Hippocampal formation (tissue), 2 donors: ENCODE measurements at regions not wholly inside any gene's neighbourhood (a gene's known extent, or its start where the extent isn't known, plus 50 kb on each side); places are given as distances from the start of the nearest gene placed in this dataset.

Experiments
- DNase-seq, 2 donors: peaks; one replicate each; lab custom pipeline; 2025; lab: John Stamatoyannopoulos, UW

DNA sequence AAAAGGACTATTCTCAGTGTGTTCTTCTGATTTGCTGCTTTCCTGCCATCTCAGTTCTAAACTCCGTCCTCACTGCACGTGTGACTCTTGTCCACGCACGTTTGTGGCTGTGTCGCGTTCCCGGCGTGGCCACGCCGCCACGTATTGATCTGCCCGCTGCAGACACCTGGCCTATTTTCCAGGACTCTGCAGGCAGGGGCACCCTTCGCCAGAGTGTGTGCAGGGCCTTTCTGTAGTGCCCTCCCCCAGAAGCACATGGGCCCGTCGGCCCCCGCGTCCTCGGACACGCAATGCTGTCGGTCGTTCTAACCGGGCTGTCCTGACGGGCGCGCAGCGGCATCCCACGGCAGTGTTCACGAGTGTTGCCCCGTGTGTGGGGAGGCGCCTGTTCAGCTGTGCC lies 87.6 kb downstream of the YTHDF1 start:
- DNase-seq, result no peak

DNA sequence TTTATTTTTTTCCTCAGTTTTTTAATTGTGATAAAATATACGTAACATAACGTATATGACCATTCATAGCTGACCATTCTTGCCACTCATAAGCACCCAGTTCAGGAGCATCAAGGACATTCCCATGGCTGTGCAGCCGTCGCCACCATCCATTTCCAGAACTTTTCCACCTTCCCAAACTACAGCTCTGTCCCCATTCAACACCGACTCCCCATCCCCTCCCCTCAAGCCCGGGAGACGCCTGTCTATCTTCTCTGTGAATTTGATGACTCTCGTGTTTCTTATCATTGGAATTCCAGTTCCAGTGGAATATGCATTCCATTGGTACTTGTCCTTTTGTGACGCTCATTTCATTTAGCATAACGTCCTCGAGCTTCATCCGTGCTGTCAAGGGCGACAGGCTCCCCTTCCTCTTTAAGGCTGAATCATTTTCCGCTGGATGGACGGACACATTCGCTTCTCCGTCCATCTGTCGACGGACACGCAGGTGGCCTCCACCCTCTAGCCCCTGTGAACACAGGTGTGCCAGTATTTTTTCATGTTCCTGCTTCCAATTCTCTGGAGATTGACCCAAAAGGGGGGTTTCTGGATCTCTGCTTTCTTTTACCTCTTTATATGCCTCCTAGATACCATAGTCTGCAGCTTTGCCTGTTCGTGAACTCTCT lies 88.1 kb downstream of the YTHDF1 start:
- DNase-seq, result no peak

DNA sequence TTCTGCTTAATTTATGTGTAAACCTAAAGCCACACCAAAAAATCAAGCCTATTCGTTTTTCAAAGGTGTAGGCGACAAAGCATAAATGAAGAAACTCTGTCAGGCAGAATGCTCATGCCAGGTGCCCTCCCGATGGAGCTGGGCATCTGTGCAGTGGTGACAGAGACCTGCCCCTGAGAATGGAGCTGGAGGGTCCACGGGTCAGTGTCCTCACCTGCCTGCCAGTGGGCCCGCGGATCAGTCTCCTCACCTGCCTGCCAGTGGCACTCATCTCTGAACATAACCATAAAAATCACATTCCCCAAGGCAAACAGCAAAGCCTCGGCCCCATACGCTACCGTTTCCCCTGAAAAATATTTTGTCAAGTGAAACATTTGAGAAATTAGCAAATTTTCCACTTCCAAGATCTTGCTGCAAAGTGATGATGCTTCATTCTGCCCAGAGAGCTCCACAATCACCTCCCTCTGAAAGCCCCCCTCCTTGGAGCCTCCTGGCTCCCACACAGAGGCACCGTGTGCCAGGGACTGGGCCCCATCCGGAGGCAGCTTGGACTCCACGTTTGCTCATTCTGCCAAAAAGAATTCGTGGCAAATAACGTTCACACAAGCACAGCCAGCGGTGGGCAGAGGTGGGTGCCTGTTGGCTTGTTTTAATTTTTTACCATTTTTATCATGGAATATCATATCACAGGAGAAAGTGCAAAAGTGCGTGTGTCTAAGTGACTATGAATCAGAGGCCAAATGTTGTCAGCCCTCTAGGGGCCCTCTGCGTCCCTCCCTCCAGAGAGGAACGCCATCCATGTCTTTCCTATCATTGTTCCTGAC lies 88.8 kb downstream of the YTHDF1 start:
- DNase-seq, result no peak

DNA sequence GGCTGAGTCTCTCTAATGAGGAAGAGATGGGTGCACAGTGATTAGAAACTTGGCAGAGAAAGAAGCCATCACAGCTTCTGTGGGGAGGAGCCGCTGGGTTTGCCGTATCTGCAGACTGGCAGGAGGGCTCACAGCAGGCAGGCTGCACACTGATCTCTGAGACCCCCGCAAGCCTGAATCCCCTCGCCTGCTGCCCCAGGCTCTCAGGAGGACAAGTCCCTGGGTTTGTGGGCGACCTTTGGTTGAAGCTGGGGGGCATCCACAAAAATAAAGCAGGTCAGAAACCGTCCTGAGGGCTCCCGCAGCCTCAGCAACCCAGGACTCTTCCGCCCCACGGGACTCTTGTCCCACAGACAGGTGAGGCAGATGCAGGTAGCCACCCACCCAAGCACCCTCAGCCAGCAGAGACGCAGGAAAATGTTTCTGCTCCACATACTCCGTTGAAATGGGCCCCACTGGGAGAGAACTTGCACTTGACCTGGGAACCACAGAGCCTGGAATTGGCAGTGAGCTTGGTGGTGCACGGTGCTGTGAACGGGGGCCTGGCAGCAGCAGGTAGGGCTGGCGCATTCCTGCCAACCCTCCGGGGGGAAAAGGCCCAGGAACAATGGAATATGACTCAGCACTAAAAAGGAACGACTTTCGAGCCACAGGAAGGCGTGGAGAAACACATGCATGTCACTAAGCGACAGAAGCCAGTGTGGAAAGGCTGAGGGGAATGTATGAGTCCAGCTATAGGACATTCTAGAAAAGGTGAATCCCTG lies 89.9 kb downstream of the YTHDF1 start:
- DNase-seq, result no peak

DNA sequence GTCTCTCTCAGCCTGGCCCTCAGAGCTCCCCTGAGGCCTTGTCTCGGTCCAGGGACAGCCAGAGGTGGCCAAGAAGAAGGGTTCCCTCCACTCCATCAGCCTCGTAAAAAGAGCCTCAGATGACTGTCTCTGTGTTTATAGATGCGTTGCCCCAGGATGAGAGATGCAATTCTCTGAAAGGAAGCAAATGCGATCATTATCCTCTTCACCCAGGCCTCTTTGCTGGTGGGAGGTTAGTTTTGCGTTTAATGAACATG lies 90.4 kb downstream of the YTHDF1 start:
- DNase-seq, result no peak

DNA sequence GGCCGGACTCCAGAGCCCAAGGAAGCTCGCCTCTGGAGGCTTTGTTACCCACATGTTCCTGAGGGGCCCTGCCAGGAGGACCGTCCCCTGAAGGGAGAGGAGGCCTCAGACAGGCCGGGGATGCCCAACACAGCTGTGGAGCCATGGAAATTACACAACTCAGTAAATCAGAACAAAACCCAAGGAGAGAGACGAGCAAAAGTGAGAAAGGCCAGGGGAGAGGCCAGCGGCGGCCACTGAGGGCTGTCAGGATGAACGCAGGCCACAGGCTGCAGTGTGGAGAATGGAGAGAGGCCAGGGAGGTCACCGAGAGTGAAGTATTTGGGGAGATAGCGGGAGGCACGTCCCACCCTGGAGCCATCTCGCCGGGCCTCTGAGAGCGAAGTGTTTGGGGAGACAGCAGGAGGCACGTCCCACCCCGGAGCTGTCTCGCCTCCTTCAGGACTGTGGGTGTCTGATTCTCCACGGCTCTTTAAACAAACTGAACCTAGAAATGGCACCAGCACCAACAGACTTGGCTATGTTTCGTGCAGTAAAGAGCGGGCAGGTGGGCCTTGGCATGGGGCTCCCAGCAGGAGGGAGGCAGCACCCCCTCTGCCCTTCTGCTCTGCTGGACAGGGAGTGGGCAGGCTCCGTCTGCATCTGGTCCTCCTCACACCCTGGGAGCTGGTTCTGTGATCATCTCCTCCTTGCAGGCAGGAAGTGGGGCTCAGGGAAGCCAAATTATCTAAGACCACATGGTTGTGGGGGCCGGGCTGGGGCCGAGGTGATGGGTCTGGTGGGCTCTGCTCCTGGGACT lies 91.0 kb downstream of the YTHDF1 start:
- DNase-seq, result no peak

DNA sequence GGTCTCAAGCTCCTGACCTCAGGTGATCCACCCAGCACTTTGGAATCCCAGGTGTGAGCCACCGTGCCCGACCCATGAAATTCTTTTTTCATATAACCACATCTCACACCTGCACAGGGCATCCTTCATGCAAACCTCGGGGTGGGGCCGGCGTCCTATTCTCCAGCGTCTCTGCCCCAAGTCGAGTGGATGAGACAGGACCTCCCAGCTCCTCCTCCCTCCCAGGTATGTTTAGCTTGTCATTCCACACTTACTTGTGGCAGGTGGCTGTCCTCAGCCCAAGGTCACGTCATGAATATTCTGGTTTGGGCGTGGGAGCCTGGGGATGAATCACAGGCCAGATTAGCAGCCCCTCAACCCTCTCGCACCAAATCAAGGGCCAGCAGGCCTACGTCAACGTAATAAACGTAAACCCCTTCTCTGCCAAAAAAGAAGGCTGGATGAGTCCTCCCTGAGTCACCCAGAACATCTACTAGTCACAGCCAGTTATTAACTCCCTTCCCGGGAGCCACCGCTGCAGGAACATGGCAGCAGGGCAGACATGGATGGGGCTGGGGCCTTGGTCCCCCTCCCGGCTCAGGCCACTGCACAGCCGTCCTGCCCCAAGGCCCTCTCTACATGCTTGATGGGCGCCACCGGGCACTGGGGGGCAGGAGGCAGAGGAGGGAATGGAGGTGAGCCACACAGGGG lies 91.7 kb downstream of the YTHDF1 start:
- DNase-seq, result no peak

DNA sequence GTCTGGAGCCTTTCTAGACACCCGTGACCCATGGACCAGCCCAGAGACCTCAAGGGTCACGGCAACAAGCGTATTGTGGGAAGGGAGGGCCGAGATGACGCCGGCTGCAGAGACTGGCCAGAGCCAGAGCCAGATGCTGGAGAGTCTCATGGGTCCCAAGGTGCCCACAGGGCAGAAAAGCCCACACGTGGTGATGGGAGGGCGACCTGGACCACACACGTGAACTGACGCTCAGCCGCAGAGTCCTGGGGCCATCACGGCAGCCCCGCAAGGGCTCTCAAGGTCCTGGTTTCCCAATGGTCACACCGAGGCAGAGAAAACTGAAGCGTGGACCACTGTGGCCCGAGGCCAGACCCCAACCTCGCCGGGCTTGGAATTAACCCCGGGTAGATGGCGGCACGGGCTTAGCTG lies 92.6 kb downstream of the YTHDF1 start:
- DNase-seq, result no peak

DNA sequence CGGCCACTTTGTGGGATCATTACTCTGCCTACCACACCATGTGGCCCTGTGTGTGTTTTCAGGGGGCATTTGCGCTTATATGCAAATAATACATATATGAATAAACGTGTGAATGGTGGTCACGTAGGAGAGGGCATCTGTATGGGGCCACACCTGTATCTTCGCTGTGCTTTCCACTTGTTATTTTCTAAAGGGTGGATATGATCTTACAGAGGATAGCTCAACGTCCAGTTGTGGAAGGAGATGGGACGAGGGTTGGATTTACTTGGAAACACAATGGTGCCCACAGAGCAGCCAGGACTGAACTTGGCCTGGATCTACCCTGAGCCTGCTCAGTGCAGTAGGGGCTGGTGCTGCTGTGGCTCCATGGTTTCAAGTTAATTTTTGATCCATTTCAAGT lies 93.3 kb downstream of the YTHDF1 start:
- no peak for DNase-seq

DNA sequence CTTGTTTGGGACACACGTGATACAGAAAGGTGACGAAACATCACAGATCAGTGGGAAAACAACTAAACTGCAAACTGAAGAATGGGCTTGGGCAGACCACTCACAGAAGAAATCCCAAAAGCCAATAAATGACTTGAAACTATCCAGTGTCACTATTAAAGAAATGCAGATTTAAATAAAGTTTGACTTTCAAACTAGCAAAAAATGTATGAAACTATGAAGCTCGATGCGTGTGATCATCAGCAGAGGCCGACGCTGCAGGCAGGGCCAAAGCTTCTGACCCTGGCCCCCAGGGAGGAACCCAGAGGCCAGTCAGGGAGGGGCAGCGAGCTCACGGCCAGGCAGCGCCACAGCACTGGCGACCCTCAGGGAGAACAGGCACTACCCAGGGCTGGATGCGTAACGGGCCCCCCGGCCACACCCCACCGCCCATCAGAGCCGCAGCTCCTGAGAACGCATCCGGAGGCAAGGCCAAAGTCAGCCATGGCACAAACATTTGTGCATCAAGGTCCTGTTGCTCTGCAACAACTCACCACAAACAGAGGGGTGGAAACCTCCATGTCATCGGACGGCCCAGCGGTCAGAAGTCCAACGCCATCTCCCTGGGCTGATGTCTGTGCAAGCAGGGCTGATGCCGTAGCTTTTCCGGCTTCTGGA lies 94.1 kb downstream of the YTHDF1 start:
- no peak for DNase-seq

DNA sequence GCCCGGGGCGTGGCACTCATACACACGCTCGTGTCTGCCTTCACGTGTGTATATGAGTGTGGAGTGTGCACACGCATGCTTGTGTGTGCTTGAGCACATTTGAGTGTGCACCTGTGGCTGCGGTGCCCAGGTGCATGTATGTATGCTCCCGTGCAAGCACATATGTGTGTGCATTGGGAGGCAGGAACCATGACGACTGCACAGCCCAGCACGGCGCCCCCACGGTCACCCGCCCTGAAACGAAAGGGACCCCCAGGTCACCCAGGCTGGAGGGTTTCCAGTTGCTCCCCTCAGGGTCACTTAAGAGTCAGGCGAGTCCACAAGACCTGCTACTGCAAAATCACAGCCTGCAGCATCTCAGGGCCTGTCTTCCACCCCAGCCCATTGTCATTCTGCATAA lies 94.7 kb downstream of the YTHDF1 start:
- no peak for DNase-seq

DNA sequence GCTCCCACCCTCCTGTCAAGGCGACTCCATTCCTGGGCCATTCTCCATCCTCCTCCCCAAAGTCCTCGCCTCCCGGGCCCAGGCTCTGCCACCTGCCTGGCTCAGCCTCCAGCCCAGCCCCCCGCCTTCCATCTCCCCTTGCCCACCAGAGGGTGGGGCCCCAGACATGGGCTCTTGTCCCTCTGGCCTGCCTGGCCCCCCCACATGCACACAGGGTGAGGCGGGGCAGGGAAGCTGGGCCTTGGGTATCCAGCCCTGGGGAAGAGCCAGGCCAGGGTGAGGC lies 95.2 kb downstream of the YTHDF1 start:
- DNase-seq, result no peak

DNA sequence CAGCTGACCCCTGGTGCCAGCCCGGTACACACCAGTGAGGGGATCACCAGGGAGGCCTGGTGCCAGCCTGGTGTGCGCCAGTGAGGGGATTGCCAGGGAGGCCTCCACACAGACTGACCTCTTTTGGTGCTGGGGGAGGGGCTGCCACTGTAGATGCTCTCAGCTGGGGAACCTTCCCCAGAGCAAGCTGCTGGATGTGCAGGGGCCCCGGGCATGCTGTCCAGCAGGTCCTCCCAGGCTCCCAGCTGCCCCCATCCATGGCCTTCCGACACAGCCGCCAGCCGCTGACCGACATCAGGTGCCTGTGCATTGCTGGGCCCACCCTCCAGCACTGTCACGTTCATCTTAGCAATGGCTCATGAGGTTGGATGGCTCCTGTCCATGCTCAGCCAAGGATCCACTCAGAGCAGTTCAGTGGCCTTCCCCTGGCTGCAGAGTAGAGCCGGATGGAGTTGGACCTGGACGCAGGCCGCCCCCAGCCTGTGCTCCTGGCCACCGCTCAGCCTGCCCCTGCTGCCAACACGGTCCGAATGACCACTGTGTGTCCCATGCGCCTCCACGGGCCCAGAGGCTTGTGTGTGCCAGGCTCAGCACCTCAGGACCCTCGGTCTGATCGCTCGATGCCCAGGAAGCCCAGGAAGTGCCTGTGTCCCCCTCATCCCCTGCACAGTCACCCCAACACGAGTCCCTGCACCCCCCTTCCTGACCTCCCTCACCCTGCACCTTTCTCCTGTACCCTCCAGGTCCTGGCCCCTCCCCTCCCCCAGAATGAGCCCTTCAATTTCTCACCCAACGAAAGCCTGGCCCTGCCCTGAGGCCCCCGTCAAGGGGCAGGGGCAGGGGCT lies 95.7 kb downstream of the YTHDF1 start:
- DNase-seq, result no peak

DNA sequence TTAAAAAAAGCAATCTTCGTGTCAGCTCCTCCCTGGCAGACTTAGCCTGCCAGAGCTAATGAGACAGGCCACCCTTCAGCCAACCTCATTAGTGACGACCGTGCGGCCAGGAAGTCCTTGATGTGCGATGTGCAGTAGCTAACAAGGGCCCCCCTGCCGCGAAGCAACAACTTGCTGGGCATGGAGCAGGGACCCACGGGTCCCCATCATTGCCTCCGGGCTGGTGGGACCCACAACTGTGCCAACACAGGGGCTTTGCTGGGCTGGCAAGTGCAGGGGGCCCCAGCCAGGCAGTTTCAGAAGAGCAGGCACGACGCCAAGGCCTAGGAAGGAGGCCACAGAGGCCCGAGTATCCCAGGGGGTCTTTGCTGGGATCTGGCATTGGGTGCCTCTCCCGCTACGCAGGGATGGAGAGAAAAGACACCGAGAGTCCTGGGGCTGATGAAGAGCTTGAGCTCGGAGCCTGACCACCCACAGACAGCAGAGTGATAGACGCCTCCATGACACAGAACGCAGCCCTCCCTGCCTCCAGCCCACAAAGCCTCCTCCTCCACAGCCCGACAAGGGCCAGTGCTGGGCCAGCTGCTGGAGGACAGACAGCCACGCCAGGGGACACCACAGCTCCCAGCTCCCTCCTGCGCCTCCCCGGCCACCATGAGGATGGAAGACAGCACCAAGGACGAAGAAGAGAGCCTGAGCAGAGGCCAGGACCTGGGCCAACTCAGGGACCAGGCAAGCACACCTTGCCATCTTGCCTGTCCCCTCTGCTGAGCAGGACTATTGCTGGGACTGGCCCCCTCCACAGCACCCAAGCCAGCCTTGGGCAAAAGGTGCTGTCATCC lies 96.6 kb downstream of the YTHDF1 start:
- no peak for DNase-seq

DNA sequence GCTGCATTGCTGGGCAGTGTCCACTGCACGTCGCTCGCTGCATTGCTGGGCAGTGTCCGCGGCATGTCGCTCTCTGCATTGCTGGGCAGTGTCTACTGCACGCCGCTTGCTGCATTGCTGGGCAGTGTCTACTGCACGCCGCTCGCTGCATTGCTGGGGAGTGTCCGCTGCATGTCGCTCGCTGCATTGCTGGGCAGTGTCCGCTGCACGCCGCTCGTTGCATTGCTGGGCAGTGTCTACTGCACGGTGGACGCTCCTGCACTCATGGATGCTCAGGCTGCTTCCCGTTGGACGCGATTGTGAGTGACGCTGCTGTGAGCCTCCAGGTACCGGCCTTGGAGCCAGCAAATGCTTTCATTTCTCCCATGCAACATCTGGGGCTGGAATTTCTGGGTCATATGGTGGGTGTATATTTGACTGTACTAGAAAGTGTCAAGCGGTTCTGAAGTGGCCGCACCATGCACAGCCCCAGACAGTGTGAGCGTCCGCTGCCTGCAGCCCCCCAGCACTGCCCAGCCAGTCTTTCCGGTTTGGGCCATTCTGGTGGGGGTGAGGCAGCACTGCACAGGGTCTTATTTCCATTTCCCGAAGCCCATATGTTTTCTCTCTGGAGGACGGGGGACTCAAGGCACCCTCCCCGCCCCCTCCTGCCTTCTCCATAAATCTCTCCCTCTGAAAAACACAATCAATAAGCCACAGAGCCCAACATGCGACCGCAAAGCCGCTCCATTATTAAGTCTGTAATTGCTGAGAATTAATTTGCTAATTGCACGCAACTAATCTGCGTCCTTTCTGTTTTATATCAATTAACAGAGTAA lies 97.4 kb downstream of the YTHDF1 start:
- no peak for DNase-seq

DNA sequence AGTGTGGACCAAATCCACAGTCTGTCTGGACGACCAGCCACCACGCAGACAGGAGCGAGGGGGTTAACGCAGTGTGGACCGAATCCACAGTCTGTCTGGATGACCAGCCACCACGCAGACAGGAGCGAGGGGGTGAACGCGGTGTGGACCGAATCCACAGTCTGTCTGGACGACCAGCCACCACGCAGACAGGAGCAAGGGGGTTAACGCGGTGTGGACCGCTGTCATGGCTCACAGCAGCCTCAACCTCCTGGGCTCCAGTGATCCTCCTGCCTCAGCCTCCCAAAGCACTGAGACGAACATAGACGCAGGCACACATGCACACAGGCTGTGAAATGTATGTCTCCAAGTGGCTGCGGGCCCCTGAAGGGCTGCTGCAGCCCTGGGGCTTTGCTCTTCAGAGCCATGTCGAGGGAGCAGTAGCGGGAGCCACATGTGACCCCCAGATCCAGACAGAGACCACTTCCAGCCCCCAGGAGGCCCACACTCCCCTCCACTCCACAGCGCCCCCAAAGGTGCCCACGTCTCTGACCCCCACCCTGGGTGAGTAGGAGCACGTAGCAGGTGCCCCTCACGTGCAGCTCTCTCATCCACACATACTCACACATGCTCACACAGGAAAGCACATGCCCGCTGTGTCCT lies 98.1 kb downstream of the YTHDF1 start:
- no peak for DNase-seq

DNA sequence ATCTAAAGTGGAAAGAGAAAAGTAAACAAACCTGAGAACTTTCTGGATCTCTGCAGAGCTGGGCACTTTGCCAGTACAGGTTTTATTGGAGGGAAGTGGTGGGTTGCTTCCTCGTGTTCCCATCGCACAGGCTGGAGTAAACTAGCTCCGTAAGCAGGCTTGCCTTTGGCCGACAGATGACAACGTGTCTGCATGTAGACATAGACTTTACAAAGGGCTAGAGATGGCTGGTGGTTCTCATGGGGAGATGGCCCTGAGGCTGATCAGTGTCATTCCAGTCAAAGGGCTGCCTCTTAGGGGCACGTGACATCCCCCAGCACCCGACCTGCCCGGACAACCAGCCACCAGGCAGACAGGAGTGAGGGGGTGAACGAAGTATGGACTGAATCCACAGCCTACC lies 98.8 kb downstream of the YTHDF1 start:
- DNase-seq, result no peak

DNA sequence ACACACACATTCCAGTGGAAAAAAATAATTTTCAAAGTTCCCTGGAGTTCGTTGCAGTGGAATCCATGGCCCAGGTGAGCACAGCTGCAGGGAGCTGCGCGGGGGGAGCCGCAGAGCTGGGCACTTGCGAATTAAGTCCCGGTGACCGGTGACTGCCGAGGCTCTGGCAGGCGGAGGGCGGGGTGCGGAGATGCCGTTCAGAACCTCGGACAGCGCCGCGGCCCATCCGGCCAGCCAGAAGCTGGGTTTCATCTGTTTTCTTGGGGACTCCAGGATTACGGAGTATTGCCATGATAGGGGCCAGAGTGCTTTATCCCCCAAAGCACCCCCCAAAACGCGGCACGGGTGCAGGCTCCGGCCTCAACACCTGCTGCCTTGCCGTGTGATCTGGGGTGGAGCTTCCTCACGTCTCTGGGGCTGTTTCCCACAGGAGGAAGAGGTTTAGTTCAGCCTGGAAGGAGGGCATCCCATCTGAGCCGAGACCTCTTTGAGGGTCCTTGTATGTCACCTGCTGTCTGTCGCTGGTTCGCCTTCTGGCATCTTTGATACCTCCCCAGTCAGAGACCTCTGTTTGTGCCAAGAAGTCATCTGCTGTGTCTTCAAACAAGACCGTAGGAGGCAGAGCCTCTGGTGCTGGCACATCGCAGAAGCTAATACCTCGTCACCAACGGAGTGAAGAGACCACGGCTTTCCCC lies 99.4 kb downstream of the YTHDF1 start:
- no peak for DNase-seq
